H9 (cell line): ENCODE measurements at regions not wholly inside any gene's neighbourhood (a gene's known extent, or its start where the extent isn't known, plus 50 kb on each side); places are given as distances from the start of the nearest gene placed in this dataset.

Experiments used
- DNase-seq: peaks from one replicate; pipeline ENCODE4 v3.0.0-alpha.2; 2017
- H2AFZ ChIP-seq: one replicate; pipeline ENCODE4 v1.6.1; 2013; ENCODE audit warnings: mild to moderate bottlenecking, low read length, control low read depth, moderate library complexity
- H2AK5ac ChIP-seq: 2 replicates; pipeline ENCODE4 v1.6.1; 2013; ENCODE audit warnings: low read length, control low read depth, mixed read lengths; ENCODE audit not compliant: insufficient read length
- H2BK120ac ChIP-seq: one replicate; pipeline ENCODE4 v1.6.1; 2013; ENCODE audit warnings: low read depth, mild to moderate bottlenecking, low read length, control low read depth, inconsistent platforms; ENCODE audit not compliant: poor library complexity, severe bottlenecking
- H2BK12ac ChIP-seq: 2 replicates; pipeline ENCODE4 v1.6.1; 2013; ENCODE audit warnings: low read length, control low read depth, mixed read lengths, low read depth; ENCODE audit not compliant: insufficient read length
- H2BK15ac ChIP-seq: 2 replicates; pipeline ENCODE4 v1.6.1; 2013; ENCODE audit warnings: low read depth, low read length, control low read depth
- H2BK20ac ChIP-seq: one replicate; pipeline ENCODE4 v1.6.1; 2013; ENCODE audit warnings: low read depth, mild to moderate bottlenecking, low read length, control low read depth, inconsistent platforms; ENCODE audit not compliant: poor library complexity, severe bottlenecking
- H2BK5ac ChIP-seq: 2 replicates; pipeline ENCODE4 v1.6.1; 2013; ENCODE audit warnings: low read length, control low read depth, mixed read lengths; ENCODE audit not compliant: insufficient read length
- H3K14ac ChIP-seq: 2 replicates; pipeline ENCODE4 v1.6.1; 2013; ENCODE audit warnings: low read length, control low read depth; ENCODE audit not compliant: insufficient read depth
- H3K18ac ChIP-seq: 2 replicates; pipeline ENCODE4 v1.6.1; 2013; ENCODE audit warnings: low read depth, mild to moderate bottlenecking, mixed read lengths, low read length, control low read depth; ENCODE audit not compliant: insufficient read length
- H3K23ac ChIP-seq: 2 replicates; pipeline ENCODE4 v1.6.1; 2013; ENCODE audit warnings: low read length, control low read depth, mixed read lengths, low read depth; ENCODE audit not compliant: insufficient read length
- H3K23me2 ChIP-seq: 2 replicates; pipeline ENCODE4 v1.6.1; 2013; ENCODE audit warnings: low read depth, mild to moderate bottlenecking, mixed read lengths, low read length, control low read depth; ENCODE audit not compliant: insufficient read length, poor library complexity, severe bottlenecking
- H3K27ac ChIP-seq: 2 replicates; pipeline ENCODE4 v1.5.1; 2013; ENCODE audit warnings: low read length, control low read depth, mixed read lengths, low read depth; ENCODE audit not compliant: insufficient read length
- H3K27me3 ChIP-seq: 2 replicates; pipeline ENCODE4 v1.6.1; 2013; ENCODE audit warnings: low read length, control low read depth, inconsistent platforms; ENCODE audit not compliant: insufficient read depth
- H3K4ac ChIP-seq: 2 replicates; pipeline ENCODE4 v1.6.1; 2013; ENCODE audit warnings: low read depth, mild to moderate bottlenecking, control low read depth, inconsistent platforms, low read length, moderate library complexity
- H3K4me1 ChIP-seq: 2 replicates; pipeline ENCODE4 v1.6.1; 2013; ENCODE audit warnings: low read length, control low read depth, inconsistent platforms; ENCODE audit not compliant: insufficient read depth
- H3K4me2 ChIP-seq: 2 replicates; pipeline ENCODE4 v1.6.1; 2013; ENCODE audit warnings: low read length, control low read depth, mixed read lengths; ENCODE audit not compliant: insufficient read length, insufficient read depth
- H3K56ac ChIP-seq: 2 replicates; pipeline ENCODE4 v1.6.1; 2013; ENCODE audit warnings: low read depth, mild to moderate bottlenecking, mixed read lengths, low read length, control low read depth; ENCODE audit not compliant: insufficient read length
- H3K79me1 ChIP-seq: 2 replicates; pipeline ENCODE4 v1.6.1; 2013; ENCODE audit warnings: low read depth, mild to moderate bottlenecking, moderate library complexity, low read length, control low read depth, inconsistent platforms; ENCODE audit not compliant: insufficient read depth, poor library complexity, severe bottlenecking
- H3K79me2 ChIP-seq: 2 replicates; pipeline ENCODE4 v1.6.1; 2013; ENCODE audit warnings: low read length, control low read depth, inconsistent platforms; ENCODE audit not compliant: insufficient read depth
- H3K9ac ChIP-seq: 2 replicates; pipeline ENCODE4 v1.6.1; 2013; ENCODE audit warnings: low read length, control low read depth, mixed read lengths; ENCODE audit not compliant: insufficient read length; ENCODE audit errors: extremely low read depth
- H3K9me3 ChIP-seq: one replicate; pipeline ENCODE4 v1.6.1; 2013; ENCODE audit warnings: low read depth, low read length, inconsistent platforms; ENCODE audit not compliant: control insufficient read depth
- H3T11ph ChIP-seq: one replicate; pipeline ENCODE4 v1.6.1; 2013; ENCODE audit warnings: mild to moderate bottlenecking, low read length, control low read depth, inconsistent platforms
- H4K20me1 ChIP-seq: one replicate; pipeline ENCODE4 v1.6.1; 2013; ENCODE audit not compliant: control insufficient read depth, insufficient read length, insufficient read depth
- H4K5ac ChIP-seq: 2 replicates; pipeline ENCODE4 v1.6.1; 2013; ENCODE audit warnings: low read depth, mild to moderate bottlenecking, mixed read lengths, low read length, control low read depth; ENCODE audit not compliant: insufficient read length
- H4K8ac ChIP-seq: replicated peaks from 2 replicates; pipeline ENCODE4 v1.6.1; 2013; ENCODE audit warnings: low read length, control low read depth, mixed read lengths, low read depth; ENCODE audit not compliant: insufficient read length
- H4K91ac ChIP-seq: 2 replicates; pipeline ENCODE4 v1.6.1; 2013; ENCODE audit warnings: low read depth, mild to moderate bottlenecking, moderate library complexity, mixed read lengths, low read length, control low read depth; ENCODE audit not compliant: insufficient read length
- H3K27ac Mint-ChIP-seq, 3 experiments: 2 replicates in 2 of 3; 3 replicates in 1 of 3; pipeline ENCODE4 v1.8.0; 2020 to 2021; ENCODE audit warnings: mixed read lengths in 3 of 3, mild to moderate bottlenecking in 1 of 3, moderate library complexity in 1 of 3
- H3K27me3 Mint-ChIP-seq: 2 replicates; pipeline ENCODE4 v1.8.0; 2021; ENCODE audit warnings: low read depth, mild to moderate bottlenecking, moderate library complexity, mixed read lengths
- H3K36me3 Mint-ChIP-seq, 3 experiments: 2 replicates in 2 of 3; 3 replicates in 1 of 3; pipeline ENCODE4 v1.8.0; 2020 to 2021; ENCODE audit warnings: low read depth in 3 of 3, mixed read lengths in 3 of 3; ENCODE audit not compliant: insufficient read depth in 1 of 3
- H3K4me1 Mint-ChIP-seq, 2 experiments: 2 replicates each; pipeline ENCODE4 v1.8.0; 2020; ENCODE audit warnings: mixed read lengths in 2 of 2
- H3K4me3 Mint-ChIP-seq, 2 experiments: 2 replicates in 1 of 2; 3 replicates in 1 of 2; pipeline ENCODE4 v1.8.0; 2020 to 2021; ENCODE audit warnings: mild to moderate bottlenecking in 2 of 2, mixed read lengths in 2 of 2, moderate library complexity in 1 of 2
- H3K9me3 Mint-ChIP-seq, 2 experiments: 2 replicates in 1 of 2; 3 replicates in 1 of 2; pipeline ENCODE4 v1.8.0; 2020; ENCODE audit warnings: mild to moderate bottlenecking in 2 of 2, mixed read lengths in 2 of 2, moderate library complexity in 1 of 2
- WGBS: extraction: QIAGEN DNeasy Blood & Tissue Kit; methylation state at CpG from one replicate; pipeline ENCODE4 v1.1.7; 2013; ENCODE audit warnings: missing lambda C conversion rate, low lambda C conversion rate, mixed read lengths; ENCODE audit not compliant: insufficient read length; ENCODE audit errors: extremely low coverage; 5-methylcytosine and 5-hydroxymethylcytosine counted together
- TF ChIP-seq, protein P1 (sequence below): fragments of 200-600 bp; sonication (generic); conservative IDR thresholded peaks from 3 replicates; pipeline ENCODE4 v1.8.0; 2021; ENCODE audit warnings: antibody characterized with exemption, mild to moderate bottlenecking

GRCh38 chr6:81557811-81558210 lies 194.7 kb downstream of the TENT5A start:
- TF ChIP-seq, protein P1, sequence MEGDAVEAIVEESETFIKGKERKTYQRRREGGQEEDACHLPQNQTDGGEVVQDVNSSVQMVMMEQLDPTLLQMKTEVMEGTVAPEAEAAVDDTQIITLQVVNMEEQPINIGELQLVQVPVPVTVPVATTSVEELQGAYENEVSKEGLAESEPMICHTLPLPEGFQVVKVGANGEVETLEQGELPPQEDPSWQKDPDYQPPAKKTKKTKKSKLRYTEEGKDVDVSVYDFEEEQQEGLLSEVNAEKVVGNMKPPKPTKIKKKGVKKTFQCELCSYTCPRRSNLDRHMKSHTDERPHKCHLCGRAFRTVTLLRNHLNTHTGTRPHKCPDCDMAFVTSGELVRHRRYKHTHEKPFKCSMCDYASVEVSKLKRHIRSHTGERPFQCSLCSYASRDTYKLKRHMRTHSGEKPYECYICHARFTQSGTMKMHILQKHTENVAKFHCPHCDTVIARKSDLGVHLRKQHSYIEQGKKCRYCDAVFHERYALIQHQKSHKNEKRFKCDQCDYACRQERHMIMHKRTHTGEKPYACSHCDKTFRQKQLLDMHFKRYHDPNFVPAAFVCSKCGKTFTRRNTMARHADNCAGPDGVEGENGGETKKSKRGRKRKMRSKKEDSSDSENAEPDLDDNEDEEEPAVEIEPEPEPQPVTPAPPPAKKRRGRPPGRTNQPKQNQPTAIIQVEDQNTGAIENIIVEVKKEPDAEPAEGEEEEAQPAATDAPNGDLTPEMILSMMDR, result no peak
- Histone ChIP-seq H2BK20ac (no peak overlapping the region), H2BK12ac (no peak overlapping the region), H3K4me1 (no peaks in the 10 kb centered on the region), H3T11ph (no peak overlapping the region), H3K9ac (no peak overlapping the region), H2AK5ac (no peak overlapping the region), H4K91ac (no peak overlapping the region), H3K27ac (no peak overlapping the region), H3K4ac (no peak overlapping the region), H3K9me3 (no peaks in the 10 kb centered on the region), H4K5ac (no peak overlapping the region), H2BK120ac (no peak overlapping the region), H3K23me2 (no peaks in the 10 kb centered on the region), H3K18ac (no peak overlapping the region), H2BK5ac (no peak overlapping the region), H3K27me3 (no peaks in the 10 kb centered on the region), H3K14ac (no peak overlapping the region), H4K20me1 (no peaks in the 10 kb centered on the region), H3K79me2 (no peaks in the 10 kb centered on the region), H2BK15ac (no peak overlapping the region), H3K56ac (no peak overlapping the region), H3K4me2 (no peak overlapping the region), H3K23ac (no peak overlapping the region), H4K8ac (no peak overlapping the region), H3K79me1 (no peaks in the 10 kb centered on the region), H2AFZ (no peak overlapping the region)
- no peaks in the 10 kb centered on the region for H3K27me3 Mint-ChIP-seq
- H3K27ac Mint-ChIP-seq, result no peak overlapping the region
- peaks cover 0 to 2% of the 10 kb centered on the region in 2 experiments; a peak in 1 of 5 replicates for H3K9me3 Mint-ChIP-seq
- no peak for DNase-seq
- H3K4me3 Mint-ChIP-seq, result no peak overlapping the region
- H3K36me3 Mint-ChIP-seq, result no peaks in the 10 kb centered on the region
- WGBS, result no CpG with 5 or more reads among the region's 1 CpG
- peaks cover 4 to 11% of the 10 kb centered on the region in 2 experiments for H3K4me1 Mint-ChIP-seq
